Endothelial cell (in vitro differentiated cells): ENCODE measurements at regions not wholly inside any gene's neighbourhood (a gene's known extent, or its start where the extent isn't known, plus 50 kb on each side); places are given as distances from the start of the nearest gene placed in this dataset.

Experiments used
- DNase-seq: peaks from one replicate; pipeline ENCODE4 v3.0.0; 2021; ENCODE audit warnings: low spot score
- H3K27ac Mint-ChIP-seq: one replicate; pipeline ENCODE4 v1.8.0; 2021; ENCODE audit warnings: mixed read lengths, inconsistent platforms; ENCODE audit not compliant: unreplicated experiment
- H3K27me3 Mint-ChIP-seq: one replicate; pipeline ENCODE4 v1.8.0; 2021; ENCODE audit warnings: mild to moderate bottlenecking, moderate library complexity, mixed read lengths, inconsistent platforms; ENCODE audit not compliant: unreplicated experiment
- H3K36me3 Mint-ChIP-seq: one replicate; pipeline ENCODE4 v1.8.0; 2021; ENCODE audit warnings: mild to moderate bottlenecking, low read depth, mixed read lengths, inconsistent platforms; ENCODE audit not compliant: unreplicated experiment
- H3K4me1 Mint-ChIP-seq: one replicate; pipeline ENCODE4 v1.8.0; 2021; ENCODE audit warnings: mild to moderate bottlenecking, mixed read lengths, inconsistent platforms; ENCODE audit not compliant: unreplicated experiment
- H3K4me3 Mint-ChIP-seq: one replicate; pipeline ENCODE4 v1.8.0; 2021; ENCODE audit warnings: mild to moderate bottlenecking, mixed read lengths, inconsistent platforms; ENCODE audit not compliant: unreplicated experiment
- H3K9me3 Mint-ChIP-seq: one replicate; pipeline ENCODE4 v1.8.0; 2021; ENCODE audit warnings: mixed read lengths, inconsistent platforms; ENCODE audit not compliant: unreplicated experiment
- CTCF ChIP-seq: fragments of 200-600 bp; sonication (generic); IDR thresholded peaks from one replicate; pipeline ENCODE4 v1.5.0; 2021; ENCODE audit warnings: antibody characterized with exemption; ENCODE audit not compliant: unreplicated experiment

GRCh38 chr13:67769063-67769986 lies 539.2 kb upstream of the PCDH9 start:
- H3K4me1 Mint-ChIP-seq, result no peaks in the 10 kb centered on the region
- peaks cover 6% of the 10 kb centered on the region for H3K36me3 Mint-ChIP-seq
- H3K4me3 Mint-ChIP-seq, result no peak overlapping the region
- no peaks in the 10 kb centered on the region for H3K27me3 Mint-ChIP-seq
- no peak for TF ChIP-seq CTCF
- no peaks in the 10 kb centered on the region for H3K9me3 Mint-ChIP-seq
- no peak overlapping the region for H3K27ac Mint-ChIP-seq
- DNase-seq, result no peak

DNA sequence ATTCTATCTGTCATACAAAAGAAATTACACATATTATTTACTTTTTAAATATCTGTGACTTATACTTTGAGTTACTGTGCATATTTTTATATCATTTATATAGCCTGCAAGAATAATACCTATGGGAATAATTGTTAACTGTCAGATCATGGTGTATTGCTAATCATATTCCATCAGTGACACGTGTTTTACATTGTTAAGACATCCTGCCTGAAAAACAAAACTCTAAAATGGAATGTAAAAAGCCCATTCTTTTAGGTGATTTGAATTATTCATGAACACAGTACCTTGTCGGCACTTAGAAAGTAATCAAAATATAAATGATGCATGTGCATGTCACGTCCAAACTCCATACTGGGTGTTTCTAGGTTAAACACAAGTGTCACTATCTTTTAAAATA lies 533.8 kb upstream of the PCDH9 start:
- no peaks in the 10 kb centered on the region for H3K27me3 Mint-ChIP-seq
- no peak for TF ChIP-seq CTCF
- no peak overlapping the region for H3K27ac Mint-ChIP-seq
- DNase-seq, result no peak
- no peaks in the 10 kb centered on the region for H3K9me3 Mint-ChIP-seq
- H3K4me1 Mint-ChIP-seq, result no peaks in the 10 kb centered on the region
- no peaks in the 10 kb centered on the region for H3K36me3 Mint-ChIP-seq
- no peak overlapping the region for H3K4me3 Mint-ChIP-seq

DNA sequence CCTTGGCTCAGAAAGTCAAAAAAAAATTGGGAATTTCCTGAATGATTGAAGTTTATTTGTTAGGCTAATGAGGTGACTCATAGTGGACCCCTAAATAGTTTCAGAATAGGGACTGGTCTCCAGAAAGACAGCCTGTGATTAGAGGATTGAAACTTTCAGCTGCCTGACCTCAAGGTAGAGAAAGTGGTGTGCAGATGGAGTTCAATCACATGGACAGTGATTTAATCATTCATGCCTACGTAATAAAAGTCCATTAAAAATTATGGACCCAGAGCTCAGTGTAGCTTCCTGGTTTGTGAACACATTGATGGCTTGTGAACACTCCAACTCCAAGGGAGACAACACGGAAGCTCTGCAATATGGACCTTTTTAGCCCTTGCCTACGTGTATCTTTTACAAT lies 533.2 kb upstream of the PCDH9 start:
- H3K9me3 Mint-ChIP-seq, result no peaks in the 10 kb centered on the region
- H3K4me3 Mint-ChIP-seq, result no peak overlapping the region
- H3K27me3 Mint-ChIP-seq, result no peaks in the 10 kb centered on the region
- H3K27ac Mint-ChIP-seq, result no peak overlapping the region
- no peaks in the 10 kb centered on the region for H3K36me3 Mint-ChIP-seq
- H3K4me1 Mint-ChIP-seq, result no peaks in the 10 kb centered on the region
- TF ChIP-seq CTCF, result no peak
- DNase-seq, result no peak

- Mint-ChIP-seq H3K36me3 (no peaks in the 10 kb centered on the region), H3K9me3 (no peaks in the 10 kb centered on the region), H3K27me3 (no peaks in the 10 kb centered on the region), H3K4me3 (no peak overlapping the region), H3K4me1 (peaks cover 8% of the 10 kb centered on the region), H3K27ac (no peak overlapping the region)
- TF ChIP-seq CTCF, result no peak
- DNase-seq, result no peak
Measured at GRCh38 chr13:67758975-67759374, 528.8 kb upstream of the PCDH9 start.

DNA sequence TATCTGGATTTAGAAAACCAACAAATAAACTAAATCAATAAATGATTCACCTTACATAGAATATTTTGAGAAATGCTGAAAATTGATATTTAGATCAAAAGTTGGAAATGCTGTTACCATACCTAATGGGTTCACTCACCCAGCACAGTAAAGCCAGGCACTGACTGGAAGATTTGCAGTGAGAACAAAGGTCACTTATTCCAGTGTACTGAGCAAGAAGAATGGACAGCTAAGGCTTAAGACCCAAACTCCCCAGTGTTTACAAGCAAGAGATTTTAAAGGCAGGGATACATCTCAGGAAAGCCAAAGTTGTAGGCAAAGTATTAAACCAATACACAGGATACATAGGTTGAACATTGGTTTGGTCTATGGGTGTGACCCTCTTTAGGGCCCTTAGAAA lies 523.9 kb upstream of the PCDH9 start:
- TF ChIP-seq CTCF, result no peak
- no peaks in the 10 kb centered on the region for H3K36me3 Mint-ChIP-seq
- H3K4me3 Mint-ChIP-seq, result no peak overlapping the region
- H3K4me1 Mint-ChIP-seq, result peaks cover 8% of the 10 kb centered on the region
- H3K9me3 Mint-ChIP-seq, result no peaks in the 10 kb centered on the region
- DNase-seq, result no peak
- H3K27ac Mint-ChIP-seq, result no peak overlapping the region
- H3K27me3 Mint-ChIP-seq, result no peaks in the 10 kb centered on the region
